SU-DHL-6 (cell line): ENCODE measurements at regions not wholly inside any gene's neighbourhood (a gene's known extent, or its start where the extent isn't known, plus 50 kb on each side); places are given as distances from the start of the nearest gene placed in this dataset.

ENCODE experiments used
- H2AFZ ChIP-seq: fragments of 200-600 bp; sonication (generic); 2 replicates; pipeline ENCODE4 v1.6.1; 2014; ENCODE audit warnings: low read depth, mild to moderate bottlenecking, moderate library complexity, mixed read lengths, antibody characterized with exemption, low read length; ENCODE audit not compliant: severe bottlenecking
- H3F3A ChIP-seq: fragments of 200-600 bp; shearing (Covaris generic); 2 replicates; pipeline ENCODE4 v1.6.0; 2016; ENCODE audit warnings: antibody characterized with exemption, mild to moderate bottlenecking; ENCODE audit not compliant: insufficient read depth
- H3K27ac ChIP-seq: fragments of 200-600 bp; sonication (generic); 2 replicates; pipeline ENCODE4 v1.5.1; 2016; ENCODE audit warnings: low read depth, mild to moderate bottlenecking, low read length, moderate library complexity, mixed read lengths
- H3K27me3 ChIP-seq: fragments of 200-600 bp; sonication (generic), shearing (Covaris generic); 2 replicates; pipeline ENCODE4 v1.6.0; 2014; ENCODE audit warnings: mild to moderate bottlenecking, low read length
- H3K36me3 ChIP-seq: fragments of 200-600 bp; sonication (generic); 2 replicates; pipeline ENCODE4 v1.6.1; 2014; ENCODE audit warnings: mild to moderate bottlenecking, low read length, mixed read lengths
- H3K4me2 ChIP-seq: fragments of 300-600, 200-600 bp; shearing (Covaris generic), sonication (generic); 2 replicates; pipeline ENCODE4 v1.6.0; 2014; ENCODE audit warnings: low read length, low read depth, mild to moderate bottlenecking; ENCODE audit not compliant: poor library complexity, severe bottlenecking
- H3K4me3 ChIP-seq: fragments of 200-600 bp; sonication (generic); 2 replicates; pipeline ENCODE4 v1.5.1; 2014; ENCODE audit warnings: antibody characterized with exemption, low read length, mild to moderate bottlenecking, mixed read lengths; ENCODE audit not compliant: insufficient read depth, poor library complexity, severe bottlenecking
- H3K79me2 ChIP-seq: fragments of 200-600 bp; sonication (generic); 2 replicates; pipeline ENCODE4 v1.6.1; 2014; ENCODE audit warnings: mild to moderate bottlenecking, low read length, moderate library complexity; ENCODE audit not compliant: insufficient read depth
- H3K9ac ChIP-seq: fragments of 200-600 bp; sonication (generic); 2 replicates; pipeline ENCODE4 v1.7.0; 2014; ENCODE audit warnings: mild to moderate bottlenecking, low read length
- H3K9me2 ChIP-seq: fragments of 200-600 bp; sonication (generic); replicated peaks from 2 replicates; pipeline ENCODE4 v1.6.1; 2014; ENCODE audit warnings: low read length; ENCODE audit not compliant: insufficient read depth
- H3K9me3 ChIP-seq: fragments of 200-600 bp; sonication (generic); 2 replicates; pipeline ENCODE4 v1.6.1; 2014; ENCODE audit warnings: low read length, mixed read lengths; ENCODE audit not compliant: insufficient read depth
- H4K20me1 ChIP-seq: fragments of 200-600 bp; sonication (generic); 2 replicates; pipeline ENCODE4 v1.6.1; 2014; ENCODE audit warnings: low read depth, mild to moderate bottlenecking, antibody characterized with exemption, low read length, moderate library complexity, mixed read lengths
- CTCF ChIP-seq: fragments of 200-600 bp; sonication (generic); IDR thresholded peaks from one replicate; pipeline ENCODE4 v1.5.1; 2017; ENCODE audit warnings: antibody characterized with exemption, mild to moderate bottlenecking, low read length, moderate library complexity; ENCODE audit not compliant: insufficient read depth, poor library complexity, severe bottlenecking
- EZH2phosphoT487 ChIP-seq: fragments of 200-600 bp; sonication (generic), shearing (Covaris generic); conservative IDR thresholded peaks from 2 replicates; pipeline ENCODE4 v1.6.1; 2018; ENCODE audit warnings: mild to moderate bottlenecking, antibody characterized with exemption, low read length, moderate library complexity, mixed read lengths

GRCh38 chr3:105933871-105934270, 65.1 kb upstream of the CBLB start:
- H3K79me2 ChIP-seq: no peaks in the 10 kb centered on the region
- no peaks in the 10 kb centered on the region for H3K36me3 ChIP-seq
- H3K9me3 ChIP-seq: no peaks in the 10 kb centered on the region
- no peaks in the 10 kb centered on the region for H3K27me3 ChIP-seq
- H2AFZ ChIP-seq: no peak overlapping the region
- TF ChIP-seq CTCF (no peak), EZH2phosphoT487 (no peak)
- H3F3A ChIP-seq: no peaks in the 10 kb centered on the region
- no peak overlapping the region for H3K4me2 ChIP-seq
- no peak overlapping the region for H3K4me3 ChIP-seq
- no peak overlapping the region for H3K27ac ChIP-seq
- no peaks in the 10 kb centered on the region for H3K9me2 ChIP-seq
- H4K20me1 ChIP-seq: no peaks in the 10 kb centered on the region
- H3K9ac ChIP-seq: no peak overlapping the region

- no peaks in the 10 kb centered on the region for H3K27me3 ChIP-seq
- no peak overlapping the region for H3K4me3 ChIP-seq
- H3K27ac ChIP-seq: no peak overlapping the region
- H2AFZ ChIP-seq: peak overlapping the region; percentile 20
- no peaks in the 10 kb centered on the region for H3K36me3 ChIP-seq
- H4K20me1 ChIP-seq: no peaks in the 10 kb centered on the region
- H3K9ac ChIP-seq: no peak overlapping the region
- no peaks in the 10 kb centered on the region for H3K9me2 ChIP-seq
- H3F3A ChIP-seq: no peaks in the 10 kb centered on the region
- H3K4me2 ChIP-seq: no peak overlapping the region
- no peaks in the 10 kb centered on the region for H3K9me3 ChIP-seq
- TF ChIP-seq CTCF: no peak
- no peak for TF ChIP-seq EZH2phosphoT487
- H3K79me2 ChIP-seq: no peaks in the 10 kb centered on the region
Observed at GRCh38 chr3:105938101-105938500, 69.3 kb upstream of the CBLB start.

- Histone ChIP-seq H4K20me1 (no peaks in the 10 kb centered on the region), H3K79me2 (no peaks in the 10 kb centered on the region), H3K9me2 (no peaks in the 10 kb centered on the region), H3K9me3 (no peaks in the 10 kb centered on the region), H2AFZ (no peak overlapping the region), H3K4me3 (no peak overlapping the region), H3K36me3 (no peaks in the 10 kb centered on the region), H3F3A (no peaks in the 10 kb centered on the region), H3K27ac (no peak overlapping the region), H3K9ac (no peak overlapping the region), H3K27me3 (no peaks in the 10 kb centered on the region), H3K4me2 (no peak overlapping the region)
- no peak for TF ChIP-seq EZH2phosphoT487
- no peak for TF ChIP-seq CTCF
Observed at GRCh38 chr3:105938806-105939205, 70.0 kb upstream of the CBLB start.
